GM12878 (cell line): ENCODE measurements at regions not wholly inside any gene's neighbourhood (a gene's known extent, or its start where the extent isn't known, plus 50 kb on each side); places are given as distances from the start of the nearest gene placed in this dataset.

Source experiments
- ASH2L ChIP-seq: fragments of 300-600, 200-600 bp; sonication (generic); IDR thresholded peaks from 2 replicates; pipeline ENCODE4 v1.6.1; 2017; ENCODE audit warnings: low read depth, mild to moderate bottlenecking, borderline replicate concordance
- CTCF ChIP-seq, 3 experiments: IDR thresholded peaks in 2 of 3; conservative IDR thresholded peaks in 1 of 3; 2 replicates each; pipeline ENCODE4 v1.5.1; 2011; ENCODE audit warnings: low read depth in 3 of 3, low read length in 3 of 3, mild to moderate bottlenecking in 3 of 3, control low read depth in 2 of 3, moderate library complexity in 2 of 3, inconsistent platforms in 1 of 3, mixed read lengths in 1 of 3; ENCODE audit not compliant: control insufficient read depth in 2 of 3, insufficient read depth in 1 of 3; ENCODE audit errors: extremely low read depth in 1 of 3
- E2F4 ChIP-seq: IDR thresholded peaks from 2 replicates; pipeline ENCODE4 v1.6.1; 2012; ENCODE audit warnings: low read depth, low read length, improper control_type of control experiment
- EP300 ChIP-seq, 2 experiments: fragments of 150-350 bp in 1 of 2; IDR thresholded peaks; 2 replicates each; pipeline ENCODE4 v1.6.1; 2011 to 2012; ENCODE audit warnings: low read depth in 2 of 2, low read length in 2 of 2, borderline replicate concordance in 1 of 2, improper control_type of control experiment in 1 of 2, inconsistent platforms in 1 of 2; ENCODE audit not compliant: control insufficient read depth in 1 of 2
- HDAC2 ChIP-seq: fragments of 200-600 bp; sonication (generic); IDR thresholded peaks from 2 replicates; pipeline ENCODE4 v1.6.1; 2017
- MXI1 ChIP-seq: fragments of 150-350 bp; IDR thresholded peaks from 2 replicates; pipeline ENCODE4 v1.6.1; 2011; ENCODE audit warnings: low read depth, mild to moderate bottlenecking, inconsistent platforms, low read length, improper control_type of control experiment
- NRF1 ChIP-seq: conservative IDR thresholded peaks from 2 replicates; pipeline ENCODE4 v1.6.1; 2011; ENCODE audit warnings: mild to moderate bottlenecking, low read depth, low read length, improper control_type of control experiment
- POLR2A ChIP-seq: IDR thresholded peaks from 2 replicates; pipeline ENCODE4 v1.6.1; 2011; ENCODE audit warnings: low read depth, mild to moderate bottlenecking, low read length
- POLR2AphosphoS5 ChIP-seq: IDR thresholded peaks from 2 replicates; pipeline ENCODE4 v1.6.1; 2011; ENCODE audit warnings: mild to moderate bottlenecking, low read length, inconsistent platforms
- RAD21 ChIP-seq: IDR thresholded peaks from 2 replicates; pipeline ENCODE4 v1.6.1; 2011; ENCODE audit warnings: mild to moderate bottlenecking, low read depth, low read length, moderate library complexity; ENCODE audit not compliant: insufficient read depth
- RCOR1 ChIP-seq: conservative IDR thresholded peaks from 2 replicates; pipeline ENCODE4 v1.6.1; 2012; ENCODE audit warnings: low read depth, low read length, improper control_type of control experiment
- USF2 ChIP-seq: IDR thresholded peaks from 2 replicates; pipeline ENCODE4 v1.6.1; 2011; ENCODE audit warnings: low read depth, low read length, improper control_type of control experiment, borderline replicate concordance
- TF ChIP-seq, protein P1 (sequence below): IDR thresholded peaks from 2 replicates; pipeline ENCODE4 v1.6.1; 2011; ENCODE audit warnings: low read depth, mild to moderate bottlenecking, low read length, moderate library complexity, borderline replicate concordance; ENCODE audit errors: extremely low read depth
- TF ChIP-seq, protein P2 (sequence below): fragments of 150-350 bp; IDR thresholded peaks from 2 replicates; pipeline ENCODE4 v1.6.1; 2016; ENCODE audit warnings: low read depth, low read length

GRCh38 chr4:104411502-104411901 lies 83.2 kb downstream of the CXXC4 start:
- TF ChIP-seq MXI1 (no peak), CTCF (IDR thresholded peaks at IDR 0.05 in 2 of 3, conservative IDR thresholded peaks at IDR 0.05 in 1 of 3; ENCODE audit: control insufficient read depth in 2 of 3, extremely low read depth in 1 of 3, insufficient read depth in 1 of 3, low read depth in 3 of 3, low read length in 3 of 3) (no peak), POLR2AphosphoS5 (no peak), E2F4 (no peak), RCOR1 (no peak), NRF1 (no peak), RAD21 (no peak), USF2 (no peak), EP300 (IDR thresholded peaks at IDR 0.05; ENCODE audit: borderline replicate concordance in 1 of 2, control insufficient read depth in 1 of 2, low read depth in 2 of 2, low read length in 2 of 2) (no peak), POLR2A (no peak), HDAC2 (no peak), ASH2L (no peak)
- TF ChIP-seq, protein P1, sequence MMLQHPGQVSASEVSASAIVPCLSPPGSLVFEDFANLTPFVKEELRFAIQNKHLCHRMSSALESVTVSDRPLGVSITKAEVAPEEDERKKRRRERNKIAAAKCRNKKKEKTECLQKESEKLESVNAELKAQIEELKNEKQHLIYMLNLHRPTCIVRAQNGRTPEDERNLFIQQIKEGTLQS = no peak
- TF ChIP-seq, protein P2, sequence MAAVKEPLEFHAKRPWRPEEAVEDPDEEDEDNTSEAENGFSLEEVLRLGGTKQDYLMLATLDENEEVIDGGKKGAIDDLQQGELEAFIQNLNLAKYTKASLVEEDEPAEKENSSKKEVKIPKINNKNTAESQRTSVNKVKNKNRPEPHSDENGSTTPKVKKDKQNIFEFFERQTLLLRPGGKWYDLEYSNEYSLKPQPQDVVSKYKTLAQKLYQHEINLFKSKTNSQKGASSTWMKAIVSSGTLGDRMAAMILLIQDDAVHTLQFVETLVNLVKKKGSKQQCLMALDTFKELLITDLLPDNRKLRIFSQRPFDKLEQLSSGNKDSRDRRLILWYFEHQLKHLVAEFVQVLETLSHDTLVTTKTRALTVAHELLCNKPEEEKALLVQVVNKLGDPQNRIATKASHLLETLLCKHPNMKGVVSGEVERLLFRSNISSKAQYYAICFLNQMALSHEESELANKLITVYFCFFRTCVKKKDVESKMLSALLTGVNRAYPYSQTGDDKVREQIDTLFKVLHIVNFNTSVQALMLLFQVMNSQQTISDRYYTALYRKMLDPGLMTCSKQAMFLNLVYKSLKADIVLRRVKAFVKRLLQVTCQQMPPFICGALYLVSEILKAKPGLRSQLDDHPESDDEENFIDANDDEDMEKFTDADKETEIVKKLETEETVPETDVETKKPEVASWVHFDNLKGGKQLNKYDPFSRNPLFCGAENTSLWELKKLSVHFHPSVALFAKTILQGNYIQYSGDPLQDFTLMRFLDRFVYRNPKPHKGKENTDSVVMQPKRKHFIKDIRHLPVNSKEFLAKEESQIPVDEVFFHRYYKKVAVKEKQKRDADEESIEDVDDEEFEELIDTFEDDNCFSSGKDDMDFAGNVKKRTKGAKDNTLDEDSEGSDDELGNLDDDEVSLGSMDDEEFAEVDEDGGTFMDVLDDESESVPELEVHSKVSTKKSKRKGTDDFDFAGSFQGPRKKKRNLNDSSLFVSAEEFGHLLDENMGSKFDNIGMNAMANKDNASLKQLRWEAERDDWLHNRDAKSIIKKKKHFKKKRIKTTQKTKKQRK = no peak
